Neural cell (in vitro differentiated cells): ENCODE measurements at regions not wholly inside any gene's neighbourhood (a gene's known extent, or its start where the extent isn't known, plus 50 kb on each side); places are given as distances from the start of the nearest gene placed in this dataset.

Experiments used
- H2AFZ ChIP-seq: fragments of 200-600, 300-800 bp; sonication (generic), shearing (Covaris generic); 2 replicates; pipeline ENCODE4 v1.6.0; 2014; ENCODE audit warnings: low read depth, mild to moderate bottlenecking, antibody characterized with exemption, low read length, moderate library complexity
- H3F3A ChIP-seq: fragments of 200-600 bp; shearing (Covaris generic); 2 replicates; pipeline ENCODE4 v1.6.1; 2016; ENCODE audit warnings: mild to moderate bottlenecking, moderate library complexity, mixed read lengths, antibody characterized with exemption, low read length; ENCODE audit not compliant: insufficient read depth, poor library complexity, severe bottlenecking
- H3K27ac ChIP-seq: fragments of 200-600, 300-800 bp; sonication (generic), shearing (Covaris generic); 2 replicates; pipeline ENCODE4 v1.5.1; 2014; ENCODE audit warnings: mild to moderate bottlenecking, low read length, moderate library complexity
- H3K27me3 ChIP-seq: fragments of 300-800, 200-600 bp; sonication (generic), shearing (Covaris generic); 2 replicates; pipeline ENCODE4 v1.6.0; 2014; ENCODE audit warnings: mild to moderate bottlenecking, low read depth, low read length, moderate library complexity; ENCODE audit not compliant: insufficient read depth
- H3K36me3 ChIP-seq: fragments of 300-800, 200-600 bp; sonication (generic), shearing (Covaris generic); 2 replicates; pipeline ENCODE4 v1.5.1; 2014; ENCODE audit warnings: mild to moderate bottlenecking, antibody characterized with exemption, low read length, moderate library complexity; ENCODE audit not compliant: insufficient read depth
- H3K4me2 ChIP-seq: fragments of 300-800, 200-600 bp; sonication (generic), shearing (Covaris generic); 2 replicates; pipeline ENCODE4 v1.6.0; 2014; ENCODE audit warnings: mild to moderate bottlenecking, low read length
- H3K4me3 ChIP-seq: fragments of 300-800, 200-600 bp; sonication (generic), shearing (Covaris generic); 2 replicates; pipeline ENCODE4 v1.5.1; 2014; ENCODE audit warnings: mild to moderate bottlenecking, low read length, moderate library complexity
- H3K79me2 ChIP-seq: fragments of 200-600 bp; shearing (Covaris generic); replicated peaks from 2 replicates; pipeline ENCODE4 v1.6.0; 2014; ENCODE audit warnings: mild to moderate bottlenecking, low read length, moderate library complexity; ENCODE audit not compliant: insufficient read depth
- H3K9ac ChIP-seq: fragments of 300-800, 200-600 bp; sonication (generic), shearing (Covaris generic); 2 replicates; pipeline ENCODE4 v1.6.1; 2016; ENCODE audit warnings: mild to moderate bottlenecking, low read length, mixed read lengths
- H3K9me2 ChIP-seq: fragments of 200-600 bp; shearing (Covaris generic); 2 replicates; pipeline ENCODE4 v1.6.1; 2016; ENCODE audit warnings: mild to moderate bottlenecking, low read length, mixed read lengths; ENCODE audit not compliant: insufficient read depth
- H3K9me3 ChIP-seq: fragments of 200-600, 300-800 bp; sonication (generic), shearing (Covaris generic); 2 replicates; pipeline ENCODE4 v1.6.1; 2016; ENCODE audit warnings: mild to moderate bottlenecking, mixed run types, low read length, moderate library complexity, mixed read lengths
- H4K20me1 ChIP-seq: fragments of 200-600 bp; shearing (Covaris generic); 2 replicates; pipeline ENCODE4 v1.6.1; 2016; ENCODE audit warnings: mild to moderate bottlenecking, mixed run types; ENCODE audit not compliant: insufficient read depth
- CTCF ChIP-seq: fragments of 450-650 bp; IDR thresholded peaks from 2 replicates; pipeline ENCODE4 v1.5.1; 2014; ENCODE audit warnings: antibody characterized with exemption, mild to moderate bottlenecking, moderate library complexity; ENCODE audit not compliant: poor library complexity, severe bottlenecking
- EZH2 ChIP-seq: fragments of 200-600, 300-800 bp; shearing (Covaris generic), sonication (generic); IDR thresholded peaks from 2 replicates; pipeline ENCODE4 v1.6.1; 2014; ENCODE audit warnings: antibody characterized with exemption, low read length, borderline replicate concordance, mild to moderate bottlenecking; ENCODE audit not compliant: insufficient read depth, poor library complexity, severe bottlenecking
- MXI1 ChIP-seq: fragments of 450-650 bp; conservative IDR thresholded peaks from 2 replicates; pipeline ENCODE4 v1.6.1; 2014; ENCODE audit warnings: antibody characterized with exemption, mild to moderate bottlenecking; ENCODE audit not compliant: poor library complexity, severe bottlenecking
- POLR2AphosphoS5 ChIP-seq: IDR thresholded peaks from 2 replicates; pipeline ENCODE4 v1.6.1; 2012
- RAD21 ChIP-seq: fragments of 450-650 bp; conservative IDR thresholded peaks from 2 replicates; pipeline ENCODE4 v1.6.1; 2014; ENCODE audit warnings: antibody characterized with exemption, mild to moderate bottlenecking, moderate library complexity
- REST ChIP-seq: IDR thresholded peaks from 2 replicates; pipeline ENCODE4 v1.6.1; 2012; ENCODE audit warnings: borderline replicate concordance
- SMC3 ChIP-seq: fragments of 450-650 bp; conservative IDR thresholded peaks from 2 replicates; pipeline ENCODE4 v1.6.1; 2014; ENCODE audit warnings: antibody characterized with exemption, mild to moderate bottlenecking, moderate library complexity; ENCODE audit not compliant: poor library complexity
- TAF1 ChIP-seq: IDR thresholded peaks from 2 replicates; pipeline ENCODE4 v1.6.1; 2012; ENCODE audit warnings: low read depth

- Histone ChIP-seq H3K36me3 (no peaks in the 10 kb centered on the region), H3K27ac (no peak overlapping the region), H3K9me3 (no peaks in the 10 kb centered on the region), H3K4me2 (no peak overlapping the region), H3K79me2 (no peaks in the 10 kb centered on the region), H4K20me1 (no peaks in the 10 kb centered on the region), H3F3A (no peaks in the 10 kb centered on the region), H3K27me3 (no peaks in the 10 kb centered on the region), H3K9ac (no peak overlapping the region), H3K9me2 (no peaks in the 10 kb centered on the region), H3K4me3 (no peak overlapping the region), H2AFZ (no peak overlapping the region)
- TF ChIP-seq CTCF (no peak), EZH2 (no peak), REST (no peak), RAD21 (no peak), MXI1 (no peak)
These were observed 114.5 kb downstream of the DDX53 start for GRCh38 chrX:23114241-23114640.

GRCh38 chrX:23115651-23116050 is 115.9 kb downstream of the DDX53 start:
- Histone ChIP-seq H3K27me3 (no peaks in the 10 kb centered on the region), H3F3A (no peaks in the 10 kb centered on the region), H2AFZ (no peak overlapping the region), H3K4me3 (no peak overlapping the region), H3K9me3 (no peaks in the 10 kb centered on the region), H3K9me2 (no peaks in the 10 kb centered on the region), H3K27ac (no peak overlapping the region), H3K4me2 (no peak overlapping the region), H4K20me1 (no peaks in the 10 kb centered on the region), H3K9ac (no peak overlapping the region), H3K36me3 (no peaks in the 10 kb centered on the region), H3K79me2 (no peaks in the 10 kb centered on the region)
- TF ChIP-seq REST (no peak), SMC3 (no peak), TAF1 (no peak), POLR2AphosphoS5 (no peak)
